ENCODE measurements at regions not wholly inside any gene's neighbourhood (a gene's known extent, or its start where the extent isn't known, plus 50 kb on each side); places are given as distances from the start of the nearest gene placed in this dataset.
"Not testable (repeated sequence)": the region's sequence is repeated elsewhere in the genome, so short reads cannot be mapped to it uniquely, and the experiment has no call there.

- no peak for DNase-seq
Measured at GRCh38 chr10:121138112-121138860, 287.1 kb downstream of the WDR11 start.

GRCh38 chr10:121138918-121139317, 287.8 kb downstream of the WDR11 start:
- no peak for DNase-seq

- not testable (repeated sequence) for DNase-seq
Measured at GRCh38 chr10:121145802-121146395, 294.7 kb downstream of the WDR11 start.

- no peak for DNase-seq
Measured at GRCh38 chr10:121148921-121149320, 297.8 kb downstream of the WDR11 start.

GRCh38 chr10:121152033-121152432, 300.9 kb downstream of the WDR11 start:
- DNase-seq, result no peak

GRCh38 chr10:121152935-121153334, 301.8 kb downstream of the WDR11 start:
- no peak for DNase-seq

- no peak for DNase-seq
Measured at GRCh38 chr10:121154310-121154709, 303.1 kb downstream of the WDR11 start.

GRCh38 chr10:121154846-121155245, 303.7 kb downstream of the WDR11 start:
- DNase-seq, result no peak

- DNase-seq, result no peak
Measured at GRCh38 chr10:121155742-121156474, 304.7 kb downstream of the WDR11 start.

GRCh38 chr10:121157998-121158397, 306.8 kb downstream of the WDR11 start:
- DNase-seq, result no peak

GRCh38 chr10:121158988-121159579, 307.9 kb downstream of the WDR11 start:
- no peak for DNase-seq

GRCh38 chr10:121159670-121160069, 308.5 kb downstream of the WDR11 start:
- no peak for DNase-seq

GRCh38 chr10:121165276-121165675, 314.1 kb downstream of the WDR11 start:
- DNase-seq, result no peak

GRCh38 chr10:121167534-121168243, 316.5 kb downstream of the WDR11 start:
- DNase-seq, result no peak

- no peak for DNase-seq
Measured at GRCh38 chr10:121168545-121169216, 317.5 kb downstream of the WDR11 start.

- DNase-seq, result no peak
Measured at GRCh38 chr10:121169406-121169805, 318.2 kb downstream of the WDR11 start.

- no peak for DNase-seq
Measured at GRCh38 chr10:121171825-121172787, 320.9 kb downstream of the WDR11 start.

GRCh38 chr10:121179006-121179405, 327.8 kb downstream of the WDR11 start:
- no peak for DNase-seq

GRCh38 chr10:121182219-121182618, 331.1 kb downstream of the WDR11 start:
- no peak for DNase-seq

GRCh38 chr10:121183236-121183635, 332.1 kb downstream of the WDR11 start:
- no peak for DNase-seq

GRCh38 chr10:121183707-121184106, 332.5 kb downstream of the WDR11 start:
- DNase-seq, result no peak
